KMS-11 (cell line): ENCODE measurements at regions not wholly inside any gene's neighbourhood (a gene's known extent, or its start where the extent isn't known, plus 50 kb on each side); places are given as distances from the start of the nearest gene placed in this dataset.

Experiments
- H2AFZ ChIP-seq: fragments of 200-600 bp; sonication (generic); 2 replicates; pipeline ENCODE4 v1.6.1; 2016; ENCODE audit warnings: antibody characterized with exemption, mixed run types, low read depth
- H3K27ac ChIP-seq: fragments of 200-600 bp; sonication (generic); 2 replicates; pipeline ENCODE4 v1.6.1; 2016; ENCODE audit warnings: mild to moderate bottlenecking, mixed run types
- H3K27me3 ChIP-seq: fragments of 200-600 bp; sonication (generic); 2 replicates; pipeline ENCODE4 v1.6.1; 2017; ENCODE audit warnings: mild to moderate bottlenecking, low read depth, mixed run types, moderate library complexity; ENCODE audit not compliant: insufficient read depth
- H3K36me3 ChIP-seq: fragments of 200-600 bp; sonication (generic); 2 replicates; pipeline ENCODE4 v1.6.1; 2017; ENCODE audit warnings: mild to moderate bottlenecking, mixed run types; ENCODE audit not compliant: insufficient read depth
- H3K4me1 ChIP-seq: fragments of 200-600 bp; sonication (generic); 2 replicates; pipeline ENCODE4 v1.6.1; 2016; ENCODE audit warnings: mild to moderate bottlenecking, low read depth, mixed run types; ENCODE audit not compliant: poor library complexity, severe bottlenecking
- H3K4me2 ChIP-seq: fragments of 200-600 bp; sonication (generic); 2 replicates; pipeline ENCODE4 v1.7.0; 2016; ENCODE audit warnings: mild to moderate bottlenecking, mixed run types
- H3K4me3 ChIP-seq: fragments of 200-600 bp; sonication (generic); IDR thresholded peaks from 2 replicates; pipeline ENCODE4 v1.6.1; 2017; ENCODE audit warnings: low read depth, low read length, mixed read lengths; ENCODE audit not compliant: insufficient read depth
- H3K79me2 ChIP-seq: fragments of 200-600 bp; sonication (generic); 2 replicates; pipeline ENCODE4 v1.6.1; 2016; ENCODE audit warnings: low read depth, mixed run types; ENCODE audit not compliant: insufficient read depth
- H3K9ac ChIP-seq: fragments of 200-600 bp; sonication (generic); 2 replicates; pipeline ENCODE4 v1.6.1; 2016; ENCODE audit warnings: mild to moderate bottlenecking, mixed run types
- H4K20me1 ChIP-seq: fragments of 200-600 bp; sonication (generic); 2 replicates; pipeline ENCODE4 v1.6.1; 2016; ENCODE audit warnings: mild to moderate bottlenecking, mixed run types; ENCODE audit not compliant: insufficient read depth
- CTCF ChIP-seq: fragments of 200-600 bp; sonication (generic); conservative IDR thresholded peaks from 2 replicates; pipeline ENCODE4 v1.6.1; 2017; ENCODE audit warnings: low read depth, mild to moderate bottlenecking, antibody characterized with exemption, low read length, moderate library complexity, mixed read lengths

GRCh38 chr13:89899302-89900103 is 1448.0 kb upstream of the MIR17HG start:
- H3K9ac ChIP-seq = no peak overlapping the region
- H3K27ac ChIP-seq = no peak overlapping the region
- no peaks in the 10 kb centered on the region for H3K79me2 ChIP-seq
- H4K20me1 ChIP-seq = no peaks in the 10 kb centered on the region
- no peak overlapping the region for H3K4me3 ChIP-seq
- H3K4me2 ChIP-seq = no peak overlapping the region
- H3K36me3 ChIP-seq = no peaks in the 10 kb centered on the region
- TF ChIP-seq CTCF = no peak
- no peaks in the 10 kb centered on the region for H3K27me3 ChIP-seq
- no peak overlapping the region for H2AFZ ChIP-seq
- H3K4me1 ChIP-seq = no peaks in the 10 kb centered on the region

- Histone ChIP-seq H3K4me1 (no peaks in the 10 kb centered on the region), H3K27ac (no peak overlapping the region), H3K36me3 (no peaks in the 10 kb centered on the region), H3K79me2 (no peaks in the 10 kb centered on the region), H3K4me2 (no peak overlapping the region), H4K20me1 (no peaks in the 10 kb centered on the region), H2AFZ (no peak overlapping the region), H3K9ac (no peak overlapping the region), H3K4me3 (no peak overlapping the region), H3K27me3 (no peaks in the 10 kb centered on the region)
- no peak for TF ChIP-seq CTCF
Measured at GRCh38 chr13:89900104-89900765, 1447.3 kb upstream of the MIR17HG start.

- no peak overlapping the region for H3K4me3 ChIP-seq
- no peak for TF ChIP-seq CTCF
- H4K20me1 ChIP-seq = no peaks in the 10 kb centered on the region
Measured at GRCh38 chr13:89902223-89902622, 1445.3 kb upstream of the MIR17HG start.

GRCh38 chr13:89903115-89903514 is 1444.4 kb upstream of the MIR17HG start:
- H4K20me1 ChIP-seq = no peaks in the 10 kb centered on the region
- no peak overlapping the region for H3K4me2 ChIP-seq
- H3K27ac ChIP-seq = no peak overlapping the region
- H3K4me3 ChIP-seq = no peak overlapping the region
- H3K79me2 ChIP-seq = no peaks in the 10 kb centered on the region
- H3K4me1 ChIP-seq = no peaks in the 10 kb centered on the region
- H3K36me3 ChIP-seq = no peaks in the 10 kb centered on the region
- no peaks in the 10 kb centered on the region for H3K27me3 ChIP-seq
- no peak overlapping the region for H2AFZ ChIP-seq
- no peak overlapping the region for H3K9ac ChIP-seq
- TF ChIP-seq CTCF = no peak

More at GRCh38 chr13:89902223-89902622, 1445.3 kb upstream of the MIR17HG start:
- H3K4me2 ChIP-seq = no peak overlapping the region
- no peaks in the 10 kb centered on the region for H3K27me3 ChIP-seq
- H3K4me1 ChIP-seq = no peaks in the 10 kb centered on the region
- no peaks in the 10 kb centered on the region for H3K36me3 ChIP-seq
- H2AFZ ChIP-seq = no peak overlapping the region
- H3K79me2 ChIP-seq = no peaks in the 10 kb centered on the region
- H3K9ac ChIP-seq = no peak overlapping the region
- no peak overlapping the region for H3K27ac ChIP-seq
